ENCODE measurements at regions not wholly inside any gene's neighbourhood (a gene's known extent, or its start where the extent isn't known, plus 50 kb on each side); places are given as distances from the start of the nearest gene placed in this dataset.

GRCh38 chr2:208872591-208872990 lies 466.0 kb downstream of the PTH2R start:
- ChIA-PET CTCF (no interaction called here), POLR2A (ENCODE audit: low non-redundant PET) (no interaction called here)
- DNase-seq (ENCODE audit: low spot score): no peak
- BruUV-seq (replicated peaks): no TSS peak
- Histone ChIP-seq H3K9me3 (ENCODE audit: low read depth, low read length, poor library complexity, severe bottlenecking) (no peaks in the 10 kb centered on the region), H3K27me3 (replicated peaks; ENCODE audit: insufficient read depth, low read depth, low read length, poor library complexity) (peaks cover 6% of the 10 kb centered on the region), H3K4me3 (ENCODE audit: low read depth, low read length, poor library complexity, severe bottlenecking) (no peak overlapping the region), H3K27ac (ENCODE audit: low read depth, low read length, poor library complexity, severe bottlenecking) (no peak overlapping the region), H3K4me1 (ENCODE audit: insufficient read depth, low read length, poor library complexity, severe bottlenecking) (no peaks in the 10 kb centered on the region), H3K36me3 (ENCODE audit: insufficient read depth, low read length, poor library complexity, severe bottlenecking) (no peaks in the 10 kb centered on the region)
- intact Hi-C loops (cut with micrococcal nuclease; ENCODE audit: unreplicated experiment): no loop called here
- no peak for TF ChIP-seq CTCF (conservative IDR thresholded peaks at IDR 0.05; ENCODE audit: low read depth, low read length)
- TF ChIP-seq EZH2 (IDR thresholded peaks at IDR 0.05; ENCODE audit: borderline replicate concordance, low read depth, low read length, poor library complexity, severe bottlenecking): no peak

- intact Hi-C loops (cut with micrococcal nuclease; ENCODE audit: unreplicated experiment): no loop called here
- ChIA-PET POLR2A (ENCODE audit: low non-redundant PET) (no interaction called here), CTCF (no interaction called here)
- Histone ChIP-seq H3K27me3 (replicated peaks; ENCODE audit: insufficient read depth, low read depth, low read length, poor library complexity) (no peaks in the 10 kb centered on the region), H3K27ac (ENCODE audit: low read depth, low read length, poor library complexity, severe bottlenecking) (no peak overlapping the region), H3K9me3 (ENCODE audit: low read depth, low read length, poor library complexity, severe bottlenecking) (no peaks in the 10 kb centered on the region), H3K36me3 (ENCODE audit: insufficient read depth, low read length, poor library complexity, severe bottlenecking) (no peaks in the 10 kb centered on the region), H3K4me1 (ENCODE audit: insufficient read depth, low read length, poor library complexity, severe bottlenecking) (no peaks in the 10 kb centered on the region), H3K4me3 (ENCODE audit: low read depth, low read length, poor library complexity, severe bottlenecking) (no peak overlapping the region)
- no TSS peak for BruUV-seq (replicated peaks)
- no peak for DNase-seq (ENCODE audit: low spot score)
- TF ChIP-seq EZH2 (IDR thresholded peaks at IDR 0.05; ENCODE audit: borderline replicate concordance, low read depth, low read length, poor library complexity, severe bottlenecking): no peak
- TF ChIP-seq CTCF (conservative IDR thresholded peaks at IDR 0.05; ENCODE audit: low read depth, low read length): no peak
These were observed 473.1 kb downstream of the PTH2R start for GRCh38 chr2:208879666-208880065.

GRCh38 chr2:208880171-208880570 lies 473.6 kb downstream of the PTH2R start:
- H3K36me3 ChIP-seq (ENCODE audit: insufficient read depth, low read length, poor library complexity, severe bottlenecking): no peaks in the 10 kb centered on the region
- DNase-seq (ENCODE audit: low spot score): no peak
- H3K4me1 ChIP-seq (ENCODE audit: insufficient read depth, low read length, poor library complexity, severe bottlenecking): no peaks in the 10 kb centered on the region
- H3K9me3 ChIP-seq (ENCODE audit: low read depth, low read length, poor library complexity, severe bottlenecking): no peaks in the 10 kb centered on the region
- ChIA-PET POLR2A (ENCODE audit: low non-redundant PET) (no interaction called here), CTCF (no interaction called here)
- H3K27me3 ChIP-seq (replicated peaks; ENCODE audit: insufficient read depth, low read depth, low read length, poor library complexity): no peaks in the 10 kb centered on the region
- no TSS peak for BruUV-seq (replicated peaks)
- no peak overlapping the region for H3K27ac ChIP-seq (ENCODE audit: low read depth, low read length, poor library complexity, severe bottlenecking)
- intact Hi-C loops (cut with micrococcal nuclease; ENCODE audit: unreplicated experiment): no loop called here
- H3K4me3 ChIP-seq (ENCODE audit: low read depth, low read length, poor library complexity, severe bottlenecking): no peak overlapping the region
- TF ChIP-seq EZH2 (IDR thresholded peaks at IDR 0.05; ENCODE audit: borderline replicate concordance, low read depth, low read length, poor library complexity, severe bottlenecking) (no peak), CTCF (conservative IDR thresholded peaks at IDR 0.05; ENCODE audit: low read depth, low read length) (no peak)

Data from A673 (cell line).